Liver (tissue), 8 donors: ENCODE measurements at regions not wholly inside any gene's neighbourhood (a gene's known extent, or its start where the extent isn't known, plus 50 kb on each side); places are given as distances from the start of the nearest gene placed in this dataset.

Experiments
- DNase-seq: peaks from one replicate; pipeline ENCODE4 v3.0.0-alpha.2; 2017; ENCODE audit warnings: low spot score
- H3K27ac ChIP-seq, 2 donors: one replicate each; pipeline ENCODE4 v1.7.0; 2013; ENCODE audit warnings: inconsistent platforms in 2 of 2, low read length in 2 of 2, control low read depth in 1 of 2, low read depth in 1 of 2, mild to moderate bottlenecking in 1 of 2
- H3K27me3 ChIP-seq, 4 donors: one replicate each; pipeline versions ENCODE4 v1.6.1 to v1.7.0; 2013; ENCODE audit warnings: low read length in 3 of 4, inconsistent platforms in 1 of 4, mild to moderate bottlenecking in 1 of 4, moderate library complexity in 1 of 4; ENCODE audit not compliant: control insufficient read depth in 4 of 4, insufficient read depth in 4 of 4
- H3K36me3 ChIP-seq, 4 donors: one replicate each; pipeline versions ENCODE4 v1.6.1 to v1.7.0; 2013; ENCODE audit warnings: low read length in 3 of 4, mild to moderate bottlenecking in 3 of 4, low read depth in 1 of 4, moderate library complexity in 1 of 4; ENCODE audit not compliant: control insufficient read depth in 4 of 4, insufficient read depth in 3 of 4
- H3K4me1 ChIP-seq, 4 donors: one replicate each; pipeline versions ENCODE4 v1.6.1 to v1.7.0; 2013; ENCODE audit warnings: low read length in 3 of 4, mild to moderate bottlenecking in 3 of 4, moderate library complexity in 1 of 4; ENCODE audit not compliant: control insufficient read depth in 4 of 4, insufficient read depth in 4 of 4
- H3K4me3 ChIP-seq, 3 donors: one replicate each; pipeline versions ENCODE4 v1.6.1 to v1.7.0; 2013; ENCODE audit warnings: low read length in 3 of 3, control low read depth in 1 of 3, low read depth in 1 of 3, mild to moderate bottlenecking in 1 of 3
- H3K9ac ChIP-seq, 2 donors: one replicate each; pipeline ENCODE4 v1.7.0; 2013; ENCODE audit warnings: low read length in 2 of 2, mild to moderate bottlenecking in 2 of 2, moderate library complexity in 2 of 2, control low read depth in 1 of 2, low read depth in 1 of 2
- H3K9me3 ChIP-seq, 4 donors: one replicate each; pipeline versions ENCODE4 v1.6.1 to v1.7.0; 2013; ENCODE audit warnings: low read length in 3 of 4; ENCODE audit not compliant: control insufficient read depth in 4 of 4
- EGR1 ChIP-seq, 2 donors: IDR thresholded peaks; 2 replicates each; pipeline ENCODE4 v1.6.1; 2016 to 2018; ENCODE audit warnings: antibody characterized with exemption in 2 of 2, low read depth in 2 of 2
- FOXA1 ChIP-seq: IDR thresholded peaks from 2 replicates; pipeline ENCODE4 v1.6.1; 2016; ENCODE audit warnings: antibody characterized with exemption
- FOXA2 ChIP-seq: IDR thresholded peaks from 2 replicates; pipeline ENCODE4 v1.6.1; 2016; ENCODE audit warnings: antibody characterized with exemption
- GABPA ChIP-seq, 2 donors: IDR thresholded peaks in 1 of 2; conservative IDR thresholded peaks in 1 of 2; 2 replicates each; pipeline ENCODE4 v1.6.1; 2016; ENCODE audit warnings: antibody characterized with exemption in 2 of 2, mild to moderate bottlenecking in 1 of 2, moderate library complexity in 1 of 2
- HNF4A ChIP-seq, 2 donors: conservative IDR thresholded peaks; 2 replicates each; pipeline ENCODE4 v1.6.1; 2016; ENCODE audit warnings: antibody characterized with exemption in 2 of 2, mild to moderate bottlenecking in 2 of 2
- HNF4G ChIP-seq: IDR thresholded peaks from 2 replicates; pipeline ENCODE4 v1.6.1; 2016; ENCODE audit warnings: antibody characterized with exemption
- JUND ChIP-seq, 2 donors: IDR thresholded peaks; 2 replicates each; pipeline ENCODE4 v1.6.1; 2016; ENCODE audit warnings: antibody characterized with exemption in 2 of 2
- NR2F2 ChIP-seq: IDR thresholded peaks from 2 replicates; pipeline ENCODE4 v1.6.1; 2016; ENCODE audit warnings: antibody characterized with exemption
- RAD21 ChIP-seq, 2 donors: IDR thresholded peaks; 2 replicates each; pipeline ENCODE4 v1.6.1; 2016; ENCODE audit warnings: antibody characterized with exemption in 2 of 2, mild to moderate bottlenecking in 2 of 2
- RXRA ChIP-seq, 2 donors: IDR thresholded peaks; 2 replicates each; pipeline ENCODE4 v1.6.1; 2017 to 2018; ENCODE audit warnings: antibody characterized with exemption in 2 of 2, mild to moderate bottlenecking in 1 of 2
- SP1 ChIP-seq: IDR thresholded peaks from 2 replicates; pipeline ENCODE4 v1.6.1; 2018; ENCODE audit warnings: antibody characterized with exemption, mild to moderate bottlenecking
- TAF1 ChIP-seq: conservative IDR thresholded peaks from 2 replicates; pipeline ENCODE4 v1.6.1; 2016; ENCODE audit warnings: antibody characterized with exemption, mild to moderate bottlenecking
- YY1 ChIP-seq: IDR thresholded peaks from 2 replicates; pipeline ENCODE4 v1.6.1; 2016; ENCODE audit warnings: antibody characterized with exemption, mild to moderate bottlenecking
- WGBS: extraction: QIAGEN DNeasy Blood & Tissue Kit; methylation state at CpG from one replicate; pipeline ENCODE4 v1.1.7; 2013; 5-methylcytosine and 5-hydroxymethylcytosine counted together
- TF ChIP-seq, protein P1 (sequence below): IDR thresholded peaks from 2 replicates; pipeline ENCODE4 v1.6.1; 2016; ENCODE audit warnings: antibody characterized with exemption, mild to moderate bottlenecking
- TF ChIP-seq, protein P2 (sequence below): IDR thresholded peaks from 2 replicates; pipeline ENCODE4 v1.6.1; 2016; ENCODE audit warnings: antibody characterized with exemption
- TF ChIP-seq, protein P3 (sequence below): fragments of 150-350 bp; IDR thresholded peaks from 2 replicates; pipeline ENCODE4 v1.5.1; 2017; ENCODE audit warnings: improper control_type of control experiment, low read depth, low read length; ENCODE audit not compliant: missing input control
- TF ChIP-seq, protein P4 (sequence below): IDR thresholded peaks from 2 replicates; pipeline ENCODE4 v1.6.1; 2016; ENCODE audit warnings: antibody characterized with exemption
- TF ChIP-seq, protein P5 (sequence below): IDR thresholded peaks from 2 replicates; pipeline ENCODE4 v1.6.1; 2016; ENCODE audit warnings: antibody characterized with exemption
- donor health status: healthy.
- donor health status: healthy.
- donor health status: healthy.
- donor health status: healthy.
- donor health status: healthy.

DNA sequence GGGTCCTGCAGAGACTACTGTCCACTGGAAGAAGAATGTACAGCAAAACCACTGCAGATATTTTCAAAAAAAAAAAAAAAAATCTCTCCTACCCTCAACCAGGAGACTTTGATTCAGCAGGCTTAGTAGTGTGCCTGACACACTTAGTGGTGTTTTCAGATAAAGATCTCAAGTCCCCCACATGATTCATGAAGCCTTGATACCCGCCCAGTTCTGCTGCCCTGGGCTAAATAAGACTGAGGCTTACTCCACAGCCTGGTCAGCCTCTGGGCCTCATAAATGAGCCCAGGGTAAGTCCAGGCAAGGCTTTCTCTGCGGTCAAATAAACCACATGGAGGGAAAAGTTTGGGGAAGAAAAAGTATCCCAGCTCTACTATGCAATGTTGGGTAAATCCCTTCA lies 222.1 kb upstream of the ARID1B start:
- H3K9ac ChIP-seq, result no peak overlapping the region
- no peak for DNase-seq
- H3K27ac ChIP-seq, result no peak overlapping the region
- TF ChIP-seq HNF4A (conservative IDR thresholded peaks at IDR 0.05) (no peak), YY1 (no peak), FOXA2 (no peak), NR2F2 (no peak), SP1 (no peak), JUND (IDR thresholded peaks at IDR 0.05) (no peak), FOXA1 (no peak), HNF4G (no peak), RXRA (IDR thresholded peaks at IDR 0.05) (no peak), EGR1 (IDR thresholded peaks at IDR 0.05; ENCODE audit: low read depth in 2 of 2) (no peak)
- TF ChIP-seq, protein P1, sequence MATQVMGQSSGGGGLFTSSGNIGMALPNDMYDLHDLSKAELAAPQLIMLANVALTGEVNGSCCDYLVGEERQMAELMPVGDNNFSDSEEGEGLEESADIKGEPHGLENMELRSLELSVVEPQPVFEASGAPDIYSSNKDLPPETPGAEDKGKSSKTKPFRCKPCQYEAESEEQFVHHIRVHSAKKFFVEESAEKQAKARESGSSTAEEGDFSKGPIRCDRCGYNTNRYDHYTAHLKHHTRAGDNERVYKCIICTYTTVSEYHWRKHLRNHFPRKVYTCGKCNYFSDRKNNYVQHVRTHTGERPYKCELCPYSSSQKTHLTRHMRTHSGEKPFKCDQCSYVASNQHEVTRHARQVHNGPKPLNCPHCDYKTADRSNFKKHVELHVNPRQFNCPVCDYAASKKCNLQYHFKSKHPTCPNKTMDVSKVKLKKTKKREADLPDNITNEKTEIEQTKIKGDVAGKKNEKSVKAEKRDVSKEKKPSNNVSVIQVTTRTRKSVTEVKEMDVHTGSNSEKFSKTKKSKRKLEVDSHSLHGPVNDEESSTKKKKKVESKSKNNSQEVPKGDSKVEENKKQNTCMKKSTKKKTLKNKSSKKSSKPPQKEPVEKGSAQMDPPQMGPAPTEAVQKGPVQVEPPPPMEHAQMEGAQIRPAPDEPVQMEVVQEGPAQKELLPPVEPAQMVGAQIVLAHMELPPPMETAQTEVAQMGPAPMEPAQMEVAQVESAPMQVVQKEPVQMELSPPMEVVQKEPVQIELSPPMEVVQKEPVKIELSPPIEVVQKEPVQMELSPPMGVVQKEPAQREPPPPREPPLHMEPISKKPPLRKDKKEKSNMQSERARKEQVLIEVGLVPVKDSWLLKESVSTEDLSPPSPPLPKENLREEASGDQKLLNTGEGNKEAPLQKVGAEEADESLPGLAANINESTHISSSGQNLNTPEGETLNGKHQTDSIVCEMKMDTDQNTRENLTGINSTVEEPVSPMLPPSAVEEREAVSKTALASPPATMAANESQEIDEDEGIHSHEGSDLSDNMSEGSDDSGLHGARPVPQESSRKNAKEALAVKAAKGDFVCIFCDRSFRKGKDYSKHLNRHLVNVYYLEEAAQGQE, result no peak
- TF ChIP-seq, protein P2, sequence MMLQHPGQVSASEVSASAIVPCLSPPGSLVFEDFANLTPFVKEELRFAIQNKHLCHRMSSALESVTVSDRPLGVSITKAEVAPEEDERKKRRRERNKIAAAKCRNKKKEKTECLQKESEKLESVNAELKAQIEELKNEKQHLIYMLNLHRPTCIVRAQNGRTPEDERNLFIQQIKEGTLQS, result no peak
- TF ChIP-seq, protein P3, sequence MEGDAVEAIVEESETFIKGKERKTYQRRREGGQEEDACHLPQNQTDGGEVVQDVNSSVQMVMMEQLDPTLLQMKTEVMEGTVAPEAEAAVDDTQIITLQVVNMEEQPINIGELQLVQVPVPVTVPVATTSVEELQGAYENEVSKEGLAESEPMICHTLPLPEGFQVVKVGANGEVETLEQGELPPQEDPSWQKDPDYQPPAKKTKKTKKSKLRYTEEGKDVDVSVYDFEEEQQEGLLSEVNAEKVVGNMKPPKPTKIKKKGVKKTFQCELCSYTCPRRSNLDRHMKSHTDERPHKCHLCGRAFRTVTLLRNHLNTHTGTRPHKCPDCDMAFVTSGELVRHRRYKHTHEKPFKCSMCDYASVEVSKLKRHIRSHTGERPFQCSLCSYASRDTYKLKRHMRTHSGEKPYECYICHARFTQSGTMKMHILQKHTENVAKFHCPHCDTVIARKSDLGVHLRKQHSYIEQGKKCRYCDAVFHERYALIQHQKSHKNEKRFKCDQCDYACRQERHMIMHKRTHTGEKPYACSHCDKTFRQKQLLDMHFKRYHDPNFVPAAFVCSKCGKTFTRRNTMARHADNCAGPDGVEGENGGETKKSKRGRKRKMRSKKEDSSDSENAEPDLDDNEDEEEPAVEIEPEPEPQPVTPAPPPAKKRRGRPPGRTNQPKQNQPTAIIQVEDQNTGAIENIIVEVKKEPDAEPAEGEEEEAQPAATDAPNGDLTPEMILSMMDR, result no peak
- TF ChIP-seq, protein P4, sequence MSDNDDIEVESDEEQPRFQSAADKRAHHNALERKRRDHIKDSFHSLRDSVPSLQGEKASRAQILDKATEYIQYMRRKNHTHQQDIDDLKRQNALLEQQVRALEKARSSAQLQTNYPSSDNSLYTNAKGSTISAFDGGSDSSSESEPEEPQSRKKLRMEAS, result no peak
- H3K36me3 ChIP-seq, result no peaks in the 10 kb centered on the region
- no peaks in the 10 kb centered on the region for H3K27me3 ChIP-seq
- H3K9me3 ChIP-seq, result no peaks in the 10 kb centered on the region
- no peak overlapping the region for H3K4me3 ChIP-seq
- no peaks in the 10 kb centered on the region for H3K4me1 ChIP-seq
- WGBS, result 88% methylated on average over 2 of the region's 2 CpGs

DNA sequence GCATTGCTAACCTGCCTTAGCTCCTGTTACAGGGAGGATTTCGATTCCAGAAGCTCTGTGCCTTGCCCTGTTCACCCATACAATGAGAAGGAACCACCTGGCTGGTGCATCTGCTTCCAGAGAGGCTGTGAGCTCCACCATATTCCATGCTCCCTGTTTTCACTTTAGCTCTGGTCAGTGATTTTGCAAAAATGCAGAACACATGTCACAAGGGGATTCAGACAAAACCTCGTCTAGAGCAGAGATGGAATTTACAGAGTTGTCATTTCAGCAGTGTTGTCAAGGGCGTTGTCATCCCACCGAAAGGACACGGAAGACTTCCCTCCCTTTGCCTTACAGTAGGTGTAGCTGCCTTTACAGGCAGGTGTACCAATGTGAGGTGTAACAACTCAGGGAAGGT lies 223.0 kb upstream of the ARID1B start:
- DNase-seq, result no peak
- H3K9ac ChIP-seq, result no peak overlapping the region
- H3K27me3 ChIP-seq, result no peaks in the 10 kb centered on the region
- TF ChIP-seq, protein P2, result no peak
- TF ChIP-seq NR2F2 (no peak), HNF4G (no peak), SP1 (no peak), FOXA2 (no peak), RXRA (IDR thresholded peaks at IDR 0.05) (no peak), TAF1 (no peak), GABPA (IDR thresholded peaks at IDR 0.05 in 1 of 2, conservative IDR thresholded peaks at IDR 0.05 in 1 of 2) (no peak), RAD21 (IDR thresholded peaks at IDR 0.05) (no peak), JUND (IDR thresholded peaks at IDR 0.05) (no peak), HNF4A (conservative IDR thresholded peaks at IDR 0.05) (no peak), EGR1 (IDR thresholded peaks at IDR 0.05; ENCODE audit: low read depth in 2 of 2) (no peak)
- TF ChIP-seq, protein P5, sequence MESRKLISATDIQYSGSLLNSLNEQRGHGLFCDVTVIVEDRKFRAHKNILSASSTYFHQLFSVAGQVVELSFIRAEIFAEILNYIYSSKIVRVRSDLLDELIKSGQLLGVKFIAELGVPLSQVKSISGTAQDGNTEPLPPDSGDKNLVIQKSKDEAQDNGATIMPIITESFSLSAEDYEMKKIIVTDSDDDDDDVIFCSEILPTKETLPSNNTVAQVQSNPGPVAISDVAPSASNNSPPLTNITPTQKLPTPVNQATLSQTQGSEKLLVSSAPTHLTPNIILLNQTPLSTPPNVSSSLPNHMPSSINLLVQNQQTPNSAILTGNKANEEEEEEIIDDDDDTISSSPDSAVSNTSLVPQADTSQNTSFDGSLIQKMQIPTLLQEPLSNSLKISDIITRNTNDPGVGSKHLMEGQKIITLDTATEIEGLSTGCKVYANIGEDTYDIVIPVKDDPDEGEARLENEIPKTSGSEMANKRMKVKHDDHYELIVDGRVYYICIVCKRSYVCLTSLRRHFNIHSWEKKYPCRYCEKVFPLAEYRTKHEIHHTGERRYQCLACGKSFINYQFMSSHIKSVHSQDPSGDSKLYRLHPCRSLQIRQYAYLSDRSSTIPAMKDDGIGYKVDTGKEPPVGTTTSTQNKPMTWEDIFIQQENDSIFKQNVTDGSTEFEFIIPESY, result no peak
- TF ChIP-seq, protein P4, result no peak
- no peaks in the 10 kb centered on the region for H3K4me1 ChIP-seq
- no peak overlapping the region for H3K4me3 ChIP-seq
- WGBS, result 68% methylated on average over 5 of the region's 5 CpGs
- H3K27ac ChIP-seq, result no peak overlapping the region
- H3K36me3 ChIP-seq, result no peaks in the 10 kb centered on the region
- H3K9me3 ChIP-seq, result no peaks in the 10 kb centered on the region
